SK-N-SH (cell line): ENCODE measurements at regions not wholly inside any gene's neighbourhood (a gene's known extent, or its start where the extent isn't known, plus 50 kb on each side); places are given as distances from the start of the nearest gene placed in this dataset.

Experiments
- CTCF ChIA-PET: fragments of 300-600, 350-600 bp; formaldehyde crosslinking; extraction: SDS; loops from one replicate; lab custom pipeline; 2021; lab: Yijun Ruan, JAX
- POLR2A ChIA-PET: fragments of 350-600 bp; sonication (Branson Sonifier 250); formaldehyde crosslinking; extraction: SDS; loops from one replicate; lab custom pipeline; 2020; ENCODE audit warnings: antibody characterized with exemption, inconsistent platforms; lab: Yijun Ruan, JAX
- DNase-seq: peaks from one replicate; pipeline ENCODE4 v3.0.0; 2012
- H2AFZ ChIP-seq: fragments of 200-600 bp; sonication (generic); 2 replicates; pipeline ENCODE4 v1.8.1; 2016; ENCODE audit warnings: antibody characterized with exemption, mild to moderate bottlenecking, low read depth
- H3F3A ChIP-seq: fragments of 200-600 bp; sonication (generic); replicated peaks from 2 replicates; pipeline ENCODE3; 2016; ENCODE audit warnings: antibody characterized with exemption, mild to moderate bottlenecking; ENCODE audit not compliant: insufficient read depth
- H3K27ac ChIP-seq, 2 experiments: fragments of 200-500 bp in 1 of 2; fragments of 200-600 bp in 1 of 2; sonication (Bioruptor generic) in 1 of 2; sonication (generic), shearing (Covaris generic) in 1 of 2; 2 replicates each; pipeline versions ENCODE4 v1.5.1 to v1.6.1; 2014 to 2016; ENCODE audit warnings: low read depth in 2 of 2, inconsistent platforms in 1 of 2, low read length in 1 of 2, mild to moderate bottlenecking in 1 of 2, mixed read lengths in 1 of 2
- H3K27me3 ChIP-seq: fragments of 200-600 bp; sonication (generic), shearing (Covaris generic); 2 replicates; pipeline ENCODE4 v1.6.1; 2016; ENCODE audit warnings: mixed run types; ENCODE audit not compliant: insufficient read depth
- H3K36me3 ChIP-seq, 2 experiments: fragments of 200-500 bp in 1 of 2; fragments of 200-600 bp in 1 of 2; sonication (Bioruptor generic) in 1 of 2; sonication (generic) in 1 of 2; replicated peaks in 1 of 2; 2 replicates each; pipeline versions ENCODE3 to v1.5.1; 2014 to 2016; ENCODE audit warnings: low read length in 1 of 2, mild to moderate bottlenecking in 1 of 2; ENCODE audit not compliant: insufficient read depth in 2 of 2, control insufficient read depth in 1 of 2
- H3K4me1 ChIP-seq, 2 experiments: fragments of 200-500 bp in 1 of 2; fragments of 200-600 bp in 1 of 2; sonication (Bioruptor generic) in 1 of 2; sonication (generic), shearing (Covaris generic) in 1 of 2; 2 replicates each; pipeline versions ENCODE4 v1.5.1 to v1.6.1; 2014 to 2016; ENCODE audit warnings: low read depth in 1 of 2, low read length in 1 of 2, mixed run types in 1 of 2; ENCODE audit not compliant: insufficient read depth in 2 of 2, control insufficient read depth in 1 of 2
- H3K4me2 ChIP-seq: fragments of 200-600 bp; sonication (generic), shearing (Covaris generic); 2 replicates; pipeline ENCODE4 v1.6.1; 2017; ENCODE audit warnings: mixed run types
- H3K4me3 ChIP-seq, 2 experiments: fragments of 200-500 bp in 1 of 2; fragments of 200-600 bp in 1 of 2; sonication (Bioruptor generic) in 1 of 2; sonication (generic), shearing (Covaris generic) in 1 of 2; 2 replicates each; pipeline versions ENCODE4 v1.5.1 to v1.8.1; 2014 to 2016; ENCODE audit warnings: low read depth in 2 of 2, inconsistent platforms in 1 of 2, low read length in 1 of 2, mild to moderate bottlenecking in 1 of 2, mixed read lengths in 1 of 2, moderate library complexity in 1 of 2
- H3K79me2 ChIP-seq: fragments of 200-600 bp; sonication (generic); 2 replicates; pipeline ENCODE4 v1.8.1; 2017; ENCODE audit warnings: mild to moderate bottlenecking; ENCODE audit not compliant: insufficient read depth
- H3K9ac ChIP-seq: fragments of 200-600 bp; sonication (generic); 2 replicates; pipeline ENCODE4 v1.6.1; 2017; ENCODE audit warnings: mixed run types
- H3K9me2 ChIP-seq: fragments of 200-600 bp; sonication (generic); 2 replicates; pipeline ENCODE4 v1.6.1; 2017; ENCODE audit warnings: mixed run types
- H3K9me3 ChIP-seq: fragments of 200-600 bp; sonication (generic); 2 replicates; pipeline ENCODE4 v1.6.1; 2017; ENCODE audit warnings: mixed run types, mild to moderate bottlenecking, moderate library complexity
- H4K20me1 ChIP-seq: fragments of 200-600 bp; sonication (generic); 2 replicates; pipeline ENCODE4 v1.6.1; 2017; ENCODE audit warnings: mild to moderate bottlenecking, mixed run types; ENCODE audit not compliant: insufficient read depth
- CHD2 ChIP-seq: fragments of 150-350 bp; IDR thresholded peaks from 2 replicates; pipeline ENCODE4 v1.6.1; 2018; ENCODE audit warnings: low read length; ENCODE audit not compliant: partially characterized antibody
- ELF1 ChIP-seq: IDR thresholded peaks from 2 replicates; pipeline ENCODE4 v1.4.0; 2012
- EZH2phosphoT487 ChIP-seq: fragments of 200-600 bp; sonication (generic); IDR thresholded peaks from 2 replicates; pipeline ENCODE4 v1.6.1; 2017; ENCODE audit warnings: low read depth, mixed run types, mild to moderate bottlenecking, antibody characterized with exemption, moderate library complexity, borderline replicate concordance
- FOSL2 ChIP-seq: IDR thresholded peaks from 2 replicates; pipeline ENCODE4 v1.4.0; 2012; ENCODE audit warnings: low read depth, mild to moderate bottlenecking, moderate library complexity, borderline replicate concordance
- FOXM1 ChIP-seq: IDR thresholded peaks from 2 replicates; pipeline ENCODE4 v1.4.0; 2012; ENCODE audit warnings: low read depth, mild to moderate bottlenecking
- GABPA ChIP-seq: IDR thresholded peaks from 2 replicates; pipeline ENCODE4 v1.4.0; 2012; ENCODE audit warnings: low read depth, mild to moderate bottlenecking
- JUND ChIP-seq: IDR thresholded peaks from 2 replicates; pipeline ENCODE4 v1.4.0; 2012
- MEF2A ChIP-seq: IDR thresholded peaks from 2 replicates; pipeline ENCODE4 v1.4.0; 2012; ENCODE audit warnings: low read depth, borderline replicate concordance
- MXI1 ChIP-seq: IDR thresholded peaks from 2 replicates; pipeline ENCODE4 v1.6.1; 2012; ENCODE audit warnings: mild to moderate bottlenecking, low read depth, low read length, improper control_type of control experiment
- NFIC ChIP-seq: IDR thresholded peaks from 2 replicates; pipeline ENCODE4 v1.4.0; 2012; ENCODE audit warnings: borderline replicate concordance
- POLR2AphosphoS5 ChIP-seq: IDR thresholded peaks from 2 replicates; pipeline ENCODE4 v1.6.1; 2012; ENCODE audit warnings: low read depth, low read length
- RCOR1 ChIP-seq: fragments of 150-350 bp; IDR thresholded peaks from 2 replicates; pipeline ENCODE4 v1.6.1; 2017; ENCODE audit warnings: antibody characterized with exemption, low read length
- REST ChIP-seq: IDR thresholded peaks from 2 replicates; pipeline ENCODE4 v1.6.1; 2012; ENCODE audit warnings: mild to moderate bottlenecking, low read depth, low read length, moderate library complexity
- SIN3A ChIP-seq: IDR thresholded peaks from 2 replicates; pipeline ENCODE4 v1.6.1; 2012; ENCODE audit warnings: low read depth, mild to moderate bottlenecking, low read length, moderate library complexity, borderline replicate concordance
- SMC3 ChIP-seq: IDR thresholded peaks from 2 replicates; pipeline ENCODE4 v1.6.1; 2012; ENCODE audit warnings: low read depth, low read length, improper control_type of control experiment
- TAF1 ChIP-seq: IDR thresholded peaks from 2 replicates; pipeline ENCODE4 v1.6.1; 2012; ENCODE audit warnings: low read depth, mild to moderate bottlenecking, low read length, moderate library complexity, borderline replicate concordance
- TEAD4 ChIP-seq: IDR thresholded peaks from 2 replicates; pipeline ENCODE4 v1.4.0; 2012; ENCODE audit warnings: mild to moderate bottlenecking, borderline replicate concordance; ENCODE audit not compliant: insufficient read depth
- YY1 ChIP-seq: IDR thresholded peaks from 2 replicates; pipeline ENCODE4 v1.4.0; 2012; ENCODE audit warnings: low read depth, mild to moderate bottlenecking
- WGBS: methylation state at CpG from one replicate; pipeline ENCODE4 v1.1.6; 2017; ENCODE audit warnings: low lambda C conversion rate; 5-methylcytosine and 5-hydroxymethylcytosine counted together
- TF ChIP-seq, protein P1 (sequence below): IDR thresholded peaks from 2 replicates; pipeline ENCODE4 v1.4.0; 2012; ENCODE audit warnings: low read depth, borderline replicate concordance
- TF ChIP-seq, protein P2 (sequence below): fragments of 200-600 bp; sonication (generic); IDR thresholded peaks from 2 replicates; pipeline ENCODE4 v1.6.1; 2017; ENCODE audit warnings: antibody characterized with exemption, mild to moderate bottlenecking, moderate library complexity
- TF ChIP-seq, protein P3 (sequence below): fragments of 150-350 bp; IDR thresholded peaks from 2 replicates; pipeline ENCODE4 v1.6.1; 2016; ENCODE audit warnings: mild to moderate bottlenecking, low read depth, low read length
- TF ChIP-seq, protein P4 (sequence below): IDR thresholded peaks from 2 replicates; pipeline ENCODE4; 2012

DNA sequence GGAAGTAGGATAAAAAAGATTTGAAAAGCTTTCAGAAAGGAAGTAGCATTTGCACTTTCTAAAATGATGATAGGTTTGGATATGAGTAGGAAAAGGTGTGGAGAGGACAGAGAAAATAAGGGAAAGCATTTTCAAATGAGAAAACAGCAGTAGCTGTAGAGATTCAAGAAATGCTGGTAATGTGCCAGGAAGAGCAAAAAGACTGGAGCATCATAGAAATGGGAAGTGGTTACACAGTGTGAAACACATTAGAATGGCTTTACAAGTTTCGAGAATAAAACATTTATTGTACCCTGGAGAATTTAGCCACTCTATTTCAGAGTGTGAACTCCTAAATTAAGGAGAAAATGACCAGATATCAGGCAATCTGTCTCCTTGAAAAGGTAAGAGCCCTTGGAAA, 108.3 kb upstream of the CHL1 start:
- no peaks in the 10 kb centered on the region for H3K36me3 ChIP-seq
- CTCF ChIA-PET, result no interaction called here
- no peak for DNase-seq
- H4K20me1 ChIP-seq, result no peaks in the 10 kb centered on the region
- H3K4me3 ChIP-seq, result no peak overlapping the region
- no peaks in the 10 kb centered on the region for H3F3A ChIP-seq
- POLR2A ChIA-PET, result no interaction called here
- H3K4me2 ChIP-seq, result no peak overlapping the region
- H3K79me2 ChIP-seq, result no peaks in the 10 kb centered on the region
- H3K9me3 ChIP-seq, result no peaks in the 10 kb centered on the region
- no peaks in the 10 kb centered on the region for H3K27me3 ChIP-seq
- no peaks in the 10 kb centered on the region for H3K9me2 ChIP-seq
- TF ChIP-seq TEAD4 (no peak), GABPA (no peak), ELF1 (no peak), NFIC (no peak), MXI1 (no peak), REST (no peak), YY1 (no peak), POLR2AphosphoS5 (no peak), FOXM1 (no peak), SIN3A (no peak), RCOR1 (no peak)
- TF ChIP-seq, protein P1, sequence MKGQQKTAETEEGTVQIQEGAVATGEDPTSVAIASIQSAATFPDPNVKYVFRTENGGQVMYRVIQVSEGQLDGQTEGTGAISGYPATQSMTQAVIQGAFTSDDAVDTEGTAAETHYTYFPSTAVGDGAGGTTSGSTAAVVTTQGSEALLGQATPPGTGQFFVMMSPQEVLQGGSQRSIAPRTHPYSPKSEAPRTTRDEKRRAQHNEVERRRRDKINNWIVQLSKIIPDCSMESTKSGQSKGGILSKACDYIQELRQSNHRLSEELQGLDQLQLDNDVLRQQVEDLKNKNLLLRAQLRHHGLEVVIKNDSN, result no peak
- H3K4me1 ChIP-seq, result peaks cover 0 to 5% of the 10 kb centered on the region in 2 experiments; a peak in 1 of 4 replicates
- no peak overlapping the region for H2AFZ ChIP-seq
- H3K27ac ChIP-seq, result no peak overlapping the region
- H3K9ac ChIP-seq, result no peak overlapping the region
- 14% methylated on average over 1 of the region's 1 CpG for WGBS

- Histone ChIP-seq H3K9me3 (no peaks in the 10 kb centered on the region), H3K36me3 (no peaks in the 10 kb centered on the region), H3K27ac (no peak overlapping the region), H3K4me1 (no peaks in the 10 kb centered on the region), H3K79me2 (no peaks in the 10 kb centered on the region), H3K27me3 (no peaks in the 10 kb centered on the region), H3F3A (no peaks in the 10 kb centered on the region), H2AFZ (no peak overlapping the region), H3K9ac (no peak overlapping the region), H4K20me1 (no peaks in the 10 kb centered on the region), H3K4me3 (no peak overlapping the region), H3K4me2 (no peak overlapping the region), H3K9me2 (no peaks in the 10 kb centered on the region)
- CTCF ChIA-PET, result no interaction called here
- 35% methylated on average over 7 of the region's 7 CpGs for WGBS
- POLR2A ChIA-PET, result no interaction called here
- DNase-seq, result no peak
- TF ChIP-seq TEAD4, result no peak
- no peak for TF ChIP-seq EZH2phosphoT487
- no peak for TF ChIP-seq JUND
- no peak for TF ChIP-seq MXI1
- no peak for TF ChIP-seq CHD2
- TF ChIP-seq, protein P2, sequence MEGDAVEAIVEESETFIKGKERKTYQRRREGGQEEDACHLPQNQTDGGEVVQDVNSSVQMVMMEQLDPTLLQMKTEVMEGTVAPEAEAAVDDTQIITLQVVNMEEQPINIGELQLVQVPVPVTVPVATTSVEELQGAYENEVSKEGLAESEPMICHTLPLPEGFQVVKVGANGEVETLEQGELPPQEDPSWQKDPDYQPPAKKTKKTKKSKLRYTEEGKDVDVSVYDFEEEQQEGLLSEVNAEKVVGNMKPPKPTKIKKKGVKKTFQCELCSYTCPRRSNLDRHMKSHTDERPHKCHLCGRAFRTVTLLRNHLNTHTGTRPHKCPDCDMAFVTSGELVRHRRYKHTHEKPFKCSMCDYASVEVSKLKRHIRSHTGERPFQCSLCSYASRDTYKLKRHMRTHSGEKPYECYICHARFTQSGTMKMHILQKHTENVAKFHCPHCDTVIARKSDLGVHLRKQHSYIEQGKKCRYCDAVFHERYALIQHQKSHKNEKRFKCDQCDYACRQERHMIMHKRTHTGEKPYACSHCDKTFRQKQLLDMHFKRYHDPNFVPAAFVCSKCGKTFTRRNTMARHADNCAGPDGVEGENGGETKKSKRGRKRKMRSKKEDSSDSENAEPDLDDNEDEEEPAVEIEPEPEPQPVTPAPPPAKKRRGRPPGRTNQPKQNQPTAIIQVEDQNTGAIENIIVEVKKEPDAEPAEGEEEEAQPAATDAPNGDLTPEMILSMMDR, result no peak
- TF ChIP-seq, protein P3, sequence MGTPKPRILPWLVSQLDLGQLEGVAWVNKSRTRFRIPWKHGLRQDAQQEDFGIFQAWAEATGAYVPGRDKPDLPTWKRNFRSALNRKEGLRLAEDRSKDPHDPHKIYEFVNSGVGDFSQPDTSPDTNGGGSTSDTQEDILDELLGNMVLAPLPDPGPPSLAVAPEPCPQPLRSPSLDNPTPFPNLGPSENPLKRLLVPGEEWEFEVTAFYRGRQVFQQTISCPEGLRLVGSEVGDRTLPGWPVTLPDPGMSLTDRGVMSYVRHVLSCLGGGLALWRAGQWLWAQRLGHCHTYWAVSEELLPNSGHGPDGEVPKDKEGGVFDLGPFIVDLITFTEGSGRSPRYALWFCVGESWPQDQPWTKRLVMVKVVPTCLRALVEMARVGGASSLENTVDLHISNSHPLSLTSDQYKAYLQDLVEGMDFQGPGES, result no peak
- TF ChIP-seq FOSL2, result no peak
- TF ChIP-seq, protein P4, sequence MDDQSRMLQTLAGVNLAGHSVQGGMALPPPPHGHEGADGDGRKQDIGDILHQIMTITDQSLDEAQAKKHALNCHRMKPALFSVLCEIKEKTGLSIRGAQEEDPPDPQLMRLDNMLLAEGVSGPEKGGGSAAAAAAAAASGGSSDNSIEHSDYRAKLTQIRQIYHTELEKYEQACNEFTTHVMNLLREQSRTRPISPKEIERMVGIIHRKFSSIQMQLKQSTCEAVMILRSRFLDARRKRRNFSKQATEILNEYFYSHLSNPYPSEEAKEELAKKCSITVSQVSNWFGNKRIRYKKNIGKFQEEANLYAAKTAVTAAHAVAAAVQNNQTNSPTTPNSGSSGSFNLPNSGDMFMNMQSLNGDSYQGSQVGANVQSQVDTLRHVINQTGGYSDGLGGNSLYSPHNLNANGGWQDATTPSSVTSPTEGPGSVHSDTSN, result no peak
- no peak for TF ChIP-seq TAF1
- TF ChIP-seq GABPA, result no peak
- TF ChIP-seq SIN3A, result no peak
- no peak for TF ChIP-seq MEF2A
- TF ChIP-seq SMC3, result no peak
Measured at GRCh38 chr3:93746-94145, 102.8 kb upstream of the CHL1 start.
